ENCODE measurements at regions not wholly inside any gene's neighbourhood (a gene's known extent, or its start where the extent isn't known, plus 50 kb on each side); places are given as distances from the start of the nearest gene placed in this dataset.

DNA sequence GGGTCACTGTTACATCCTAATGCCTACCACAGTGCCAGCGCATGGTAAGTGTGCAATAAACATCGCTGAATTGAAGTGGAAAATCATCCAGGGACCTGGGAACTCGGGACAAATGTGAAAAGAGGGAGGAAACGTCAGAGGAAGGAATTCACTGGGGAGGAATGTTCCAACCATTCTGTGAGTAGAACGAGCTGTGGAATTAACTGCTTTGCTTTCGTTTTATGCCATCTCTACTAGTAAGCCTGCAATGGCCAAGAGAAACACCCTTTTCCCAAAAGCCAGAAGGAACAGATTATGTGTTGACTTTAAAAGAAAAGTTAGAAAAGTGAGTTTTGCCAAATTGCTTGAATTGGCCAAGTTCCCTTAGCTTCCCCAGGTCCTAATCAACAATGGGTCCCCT, 1044.9 kb downstream of the TYW1 start:
- H3K27me3 ChIP-seq (replicated peaks) = no peaks in the 10 kb centered on the region
- no peak for DNase-seq
- no peak overlapping the region for H3K27ac ChIP-seq
- TF ChIP-seq, protein P1, sequence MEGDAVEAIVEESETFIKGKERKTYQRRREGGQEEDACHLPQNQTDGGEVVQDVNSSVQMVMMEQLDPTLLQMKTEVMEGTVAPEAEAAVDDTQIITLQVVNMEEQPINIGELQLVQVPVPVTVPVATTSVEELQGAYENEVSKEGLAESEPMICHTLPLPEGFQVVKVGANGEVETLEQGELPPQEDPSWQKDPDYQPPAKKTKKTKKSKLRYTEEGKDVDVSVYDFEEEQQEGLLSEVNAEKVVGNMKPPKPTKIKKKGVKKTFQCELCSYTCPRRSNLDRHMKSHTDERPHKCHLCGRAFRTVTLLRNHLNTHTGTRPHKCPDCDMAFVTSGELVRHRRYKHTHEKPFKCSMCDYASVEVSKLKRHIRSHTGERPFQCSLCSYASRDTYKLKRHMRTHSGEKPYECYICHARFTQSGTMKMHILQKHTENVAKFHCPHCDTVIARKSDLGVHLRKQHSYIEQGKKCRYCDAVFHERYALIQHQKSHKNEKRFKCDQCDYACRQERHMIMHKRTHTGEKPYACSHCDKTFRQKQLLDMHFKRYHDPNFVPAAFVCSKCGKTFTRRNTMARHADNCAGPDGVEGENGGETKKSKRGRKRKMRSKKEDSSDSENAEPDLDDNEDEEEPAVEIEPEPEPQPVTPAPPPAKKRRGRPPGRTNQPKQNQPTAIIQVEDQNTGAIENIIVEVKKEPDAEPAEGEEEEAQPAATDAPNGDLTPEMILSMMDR (IDR thresholded peaks at IDR 0.05; ENCODE audit: low read depth, low read length, missing control alignments) = no peak
- no peaks in the 10 kb centered on the region for H3K36me3 ChIP-seq (replicated peaks)
- no peak overlapping the region for H3K4me3 ChIP-seq (ENCODE audit: low read depth, low read length)
- in situ Hi-C loops (cut with HindIII; ENCODE audit: low pct_ligation_motif_present, low sequenced_read_pairs) = no loop called here

DNA sequence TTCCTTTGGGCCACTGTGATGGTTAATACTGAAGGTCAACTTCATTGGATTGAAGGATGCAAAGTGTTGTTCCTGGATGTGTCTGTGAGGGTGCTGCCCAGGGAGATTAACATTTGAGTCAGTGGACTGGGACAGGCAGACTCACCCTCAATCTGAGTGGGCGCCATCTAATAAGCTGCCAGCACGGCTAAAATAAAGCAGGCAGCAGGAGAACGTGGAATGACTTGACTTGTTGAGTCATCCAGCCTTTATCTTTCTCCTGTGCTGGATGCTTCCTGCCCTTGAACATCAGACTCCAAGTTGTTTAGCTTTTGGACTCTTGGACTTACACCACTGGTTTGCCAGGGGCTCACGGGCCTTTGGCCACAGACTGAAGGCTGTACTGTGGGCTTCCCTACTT, 1046.9 kb downstream of the TYW1 start:
- in situ Hi-C loops (cut with HindIII; ENCODE audit: low pct_ligation_motif_present, low sequenced_read_pairs) = no loop called here
- no peak overlapping the region for H3K27ac ChIP-seq
- DNase-seq = no peak
- no peaks in the 10 kb centered on the region for H3K27me3 ChIP-seq (replicated peaks)
- H3K36me3 ChIP-seq (replicated peaks) = no peaks in the 10 kb centered on the region
- H3K4me3 ChIP-seq (ENCODE audit: low read depth, low read length) = no peak overlapping the region
- TF ChIP-seq, protein P1 (IDR thresholded peaks at IDR 0.05; ENCODE audit: low read depth, low read length, missing control alignments) = no peak

DNA sequence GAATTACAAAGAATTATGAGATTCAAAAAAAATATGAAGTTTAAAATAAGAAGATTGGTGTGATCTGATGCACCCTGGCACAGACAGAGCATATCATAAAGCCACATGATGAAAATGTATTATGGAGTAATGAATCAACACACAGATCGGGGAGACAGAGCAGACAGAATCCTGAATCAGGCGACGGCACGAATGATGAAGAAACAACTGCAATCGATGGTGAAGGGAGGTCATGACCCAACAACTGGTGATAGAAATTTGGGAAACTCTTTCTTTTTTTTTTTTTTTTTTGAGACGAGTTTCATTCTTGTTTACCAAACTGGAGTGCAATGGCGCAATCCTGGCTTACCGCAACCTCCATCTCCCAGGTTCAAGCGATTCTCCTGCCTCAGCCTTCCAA, 1054.0 kb downstream of the TYW1 start:
- no peak for DNase-seq
- Histone ChIP-seq H3K27ac (no peak overlapping the region), H3K27me3 (replicated peaks) (no peaks in the 10 kb centered on the region), H3K36me3 (replicated peaks) (no peaks in the 10 kb centered on the region), H3K4me3 (ENCODE audit: low read depth, low read length) (no peak overlapping the region)
- in situ Hi-C loops (cut with HindIII; ENCODE audit: low pct_ligation_motif_present, low sequenced_read_pairs) = no loop called here
- TF ChIP-seq, protein P1 (IDR thresholded peaks at IDR 0.05; ENCODE audit: low read depth, low read length, missing control alignments) = no peak

DNA sequence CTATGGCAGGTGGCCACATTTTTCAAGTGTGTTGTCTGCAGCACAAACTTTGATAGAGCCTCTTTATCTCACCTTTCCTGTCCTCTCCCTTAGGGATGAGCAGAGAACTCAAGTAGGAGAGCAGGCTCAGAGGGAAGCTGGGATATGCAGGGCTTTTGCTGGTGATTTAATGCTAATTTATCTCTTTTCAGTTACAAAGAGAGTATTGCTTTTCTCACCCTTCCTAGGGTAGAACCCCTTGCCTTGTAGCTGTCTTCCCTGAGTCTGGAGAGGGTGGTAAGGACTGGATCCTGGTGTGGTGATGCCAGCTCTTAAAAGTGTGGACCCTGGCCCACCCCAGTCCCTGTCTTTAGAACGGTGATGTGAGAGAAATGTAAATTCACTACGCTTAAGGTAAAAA, 1061.4 kb downstream of the TYW1 start:
- TF ChIP-seq, protein P1 (IDR thresholded peaks at IDR 0.05; ENCODE audit: low read depth, low read length, missing control alignments) = no peak
- H3K27me3 ChIP-seq (replicated peaks) = no peaks in the 10 kb centered on the region
- in situ Hi-C loops (cut with HindIII; ENCODE audit: low pct_ligation_motif_present, low sequenced_read_pairs) = no loop called here

DNA sequence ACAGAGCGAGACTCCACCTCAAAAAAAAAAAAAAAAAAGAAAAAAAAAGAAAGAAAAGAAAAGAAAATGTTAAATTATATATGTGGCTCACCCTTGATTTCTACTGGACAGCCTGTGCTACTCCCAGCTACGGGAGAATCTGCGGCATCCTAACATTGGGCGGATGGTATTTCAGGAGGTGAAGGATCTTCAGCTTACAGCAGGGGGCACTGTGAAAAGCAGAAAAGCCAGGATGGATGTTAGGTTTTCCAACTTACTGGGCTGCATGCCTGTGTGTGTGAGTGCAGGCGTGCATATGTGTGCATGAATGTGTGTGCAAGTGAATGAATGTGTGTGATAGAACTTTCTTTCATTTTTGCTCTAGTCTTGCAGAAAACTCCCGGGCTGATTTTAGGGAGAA, 1066.5 kb downstream of the TYW1 start:
- TF ChIP-seq, protein P1 (IDR thresholded peaks at IDR 0.05; ENCODE audit: low read depth, low read length, missing control alignments) = no peak
- in situ Hi-C loops (cut with HindIII; ENCODE audit: low pct_ligation_motif_present, low sequenced_read_pairs) = no loop called here
- no peak overlapping the region for H3K27ac ChIP-seq
- no peaks in the 10 kb centered on the region for H3K27me3 ChIP-seq (replicated peaks)
- H3K36me3 ChIP-seq (replicated peaks) = no peaks in the 10 kb centered on the region
- H3K4me3 ChIP-seq (ENCODE audit: low read depth, low read length) = no peak overlapping the region
- no peak for DNase-seq

More for the DNA sequence above, 1061.4 kb downstream of the TYW1 start:
- no peak for DNase-seq
- Histone ChIP-seq H3K27ac (no peak overlapping the region), H3K36me3 (replicated peaks) (no peaks in the 10 kb centered on the region), H3K4me3 (ENCODE audit: low read depth, low read length) (no peak overlapping the region)

DNA sequence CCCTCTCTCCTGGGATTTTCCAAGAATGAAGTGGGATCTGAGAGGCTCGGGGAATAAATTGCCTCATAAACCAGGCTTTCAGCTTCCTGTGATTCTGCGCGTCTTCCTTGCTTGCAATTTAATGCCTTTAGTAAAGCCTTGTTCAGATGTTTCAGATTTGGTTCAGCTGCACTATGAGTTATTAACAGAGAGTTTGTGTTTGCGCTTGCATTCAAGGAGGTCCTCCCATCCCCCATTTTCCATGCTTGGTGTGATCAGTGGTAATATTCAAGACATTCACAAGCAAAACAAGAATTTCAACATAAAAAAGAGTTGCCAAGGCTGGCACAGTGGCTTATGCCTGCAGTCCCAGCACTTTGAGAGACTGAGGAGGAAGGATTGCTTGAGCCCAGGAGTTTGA, 1068.9 kb downstream of the TYW1 start:
- in situ Hi-C loops (cut with HindIII; ENCODE audit: low pct_ligation_motif_present, low sequenced_read_pairs) = no loop called here
- TF ChIP-seq, protein P1 (IDR thresholded peaks at IDR 0.05; ENCODE audit: low read depth, low read length, missing control alignments) = no peak
- no peak overlapping the region for H3K4me3 ChIP-seq (ENCODE audit: low read depth, low read length)
- no peak for DNase-seq
- no peaks in the 10 kb centered on the region for H3K36me3 ChIP-seq (replicated peaks)
- H3K27ac ChIP-seq = no peak overlapping the region
- H3K27me3 ChIP-seq (replicated peaks) = no peaks in the 10 kb centered on the region
